HCT116 (cell line): ENCODE measurements at regions not wholly inside any gene's neighbourhood (a gene's known extent, or its start where the extent isn't known, plus 50 kb on each side); places are given as distances from the start of the nearest gene placed in this dataset.

Source experiments
- ATAC-seq: fragments of 200-7000 bp; cut with Tn5 transposase; 2 replicates; pipeline ENCODE4 v1.9.1; 2020; ENCODE audit warnings: mild to moderate bottlenecking, moderate library complexity
- BruUV-seq: library from RNA; stranded (reverse); fragments of 400-500 nt; replicated peaks from 2 replicates; lab custom pipeline; 2021; lab: Mats Ljungman, UMichigan
- CTCF ChIA-PET: fragments of 300-600 bp; sonication (Branson Sonifier 250); formaldehyde crosslinking; loops from one replicate; lab custom pipeline; 2021; ENCODE audit warnings: antibody characterized with exemption; lab: Charles Lee
- POLR2A ChIA-PET: fragments of 300-600, 350-600 bp; sonication (Branson Sonifier 250); formaldehyde crosslinking; loops from one replicate; lab custom pipeline; 2021; ENCODE audit warnings: antibody characterized with exemption; lab: Charles Lee
- RAD21 ChIA-PET, 2 experiments: fragments of 300-600 bp; sonication (Branson Sonifier 250); formaldehyde crosslinking; loops; one replicate each; lab custom pipeline; 2023; ENCODE audit warnings: low total read pairs in 2 of 2; ENCODE audit not compliant: uncharacterized antibody in 2 of 2, unreplicated experiment in 2 of 2, low non-redundant PET in 1 of 2; lab: Charles Lee
- DNase-seq: peaks from one replicate; pipeline ENCODE4 v3.0.0-alpha.2; 2010; ENCODE audit warnings: low read depth, low spot score
- H2AFZ ChIP-seq: fragments of 200-600 bp; shearing (Covaris generic), sonication (generic); 2 replicates; pipeline ENCODE4 v1.6.1; 2017; ENCODE audit warnings: low read depth, mixed run types, mixed read lengths, antibody characterized with exemption, low read length; ENCODE audit not compliant: poor library complexity, severe bottlenecking
- H3K27ac ChIP-seq: 2 replicates; pipeline ENCODE4 v1.5.1; 2012; ENCODE audit warnings: low read depth, low read length
- H3K27me3 ChIP-seq: fragments of 200-600 bp; sonication (generic); 2 replicates; pipeline ENCODE4 v1.6.1; 2016; ENCODE audit warnings: mixed run types, low read length, mixed read lengths; ENCODE audit not compliant: insufficient read depth
- H3K36me3 ChIP-seq, 2 experiments: fragments of 200-500 bp in 1 of 2; fragments of 200-600 bp in 1 of 2; sonication (Bioruptor generic) in 1 of 2; sonication (generic) in 1 of 2; 2 replicates each; pipeline versions ENCODE4 v1.5.1 to v1.6.1; 2014 to 2016; ENCODE audit warnings: low read length in 2 of 2, inconsistent platforms in 1 of 2, mixed read lengths in 1 of 2, mixed run types in 1 of 2; ENCODE audit not compliant: insufficient read depth in 2 of 2, control insufficient read depth in 1 of 2
- H3K4me1 ChIP-seq, 2 experiments: fragments of 200-600 bp in 1 of 2; sonication (generic) in 1 of 2; 2 replicates each; pipeline versions ENCODE4 v1.5.1 to v1.6.1; 2012 to 2017; ENCODE audit warnings: low read length in 2 of 2, inconsistent platforms in 1 of 2, mild to moderate bottlenecking in 1 of 2, mixed read lengths in 1 of 2, mixed run types in 1 of 2, moderate library complexity in 1 of 2; ENCODE audit not compliant: insufficient read depth in 2 of 2, control insufficient read depth in 1 of 2
- H3K4me2 ChIP-seq: fragments of 200-600 bp; sonication (generic); 2 replicates; pipeline ENCODE4 v1.6.1; 2017; ENCODE audit warnings: mixed run types, low read length, mixed read lengths
- H3K4me3 ChIP-seq, 2 experiments: fragments of 200-600 bp in 1 of 2; sonication (generic) in 1 of 2; replicated peaks in 1 of 2; 2 replicates each; pipeline ENCODE4 v1.5.1; 2011 to 2016; ENCODE audit warnings: low read length in 2 of 2, control low read depth in 1 of 2, low read depth in 1 of 2, mild to moderate bottlenecking in 1 of 2, mixed read lengths in 1 of 2, mixed run types in 1 of 2
- H3K79me2 ChIP-seq: fragments of 200-600 bp; sonication (generic); 2 replicates; pipeline ENCODE4 v1.6.1; 2017; ENCODE audit warnings: mild to moderate bottlenecking, mixed run types, low read length, moderate library complexity, mixed read lengths; ENCODE audit not compliant: insufficient read depth
- H3K9ac ChIP-seq: fragments of 200-600 bp; sonication (generic); 2 replicates; pipeline ENCODE4 v1.6.1; 2016; ENCODE audit warnings: low read length, mixed read lengths
- H3K9me2 ChIP-seq: fragments of 200-600 bp; sonication (generic), shearing (Covaris generic); 2 replicates; pipeline ENCODE4 v1.6.1; 2017; ENCODE audit warnings: mixed run types, mild to moderate bottlenecking, moderate library complexity; ENCODE audit not compliant: insufficient read depth
- H3K9me3 ChIP-seq, 2 experiments: fragments of 200-500 bp in 1 of 2; fragments of 200-600 bp in 1 of 2; sonication (Bioruptor generic) in 1 of 2; sonication (generic) in 1 of 2; 2 replicates each; pipeline ENCODE4 v1.6.1; 2014 to 2017; ENCODE audit warnings: low read length in 2 of 2, mixed read lengths in 2 of 2, inconsistent platforms in 1 of 2, low read depth in 1 of 2, mild to moderate bottlenecking in 1 of 2, mixed run types in 1 of 2, moderate library complexity in 1 of 2; ENCODE audit not compliant: control insufficient read depth in 1 of 2, insufficient read depth in 1 of 2
- H4K20me1 ChIP-seq: fragments of 200-600 bp; sonication (generic), shearing (Covaris generic); 2 replicates; pipeline ENCODE4 v1.6.1; 2017; ENCODE audit warnings: mixed run types, mild to moderate bottlenecking, moderate library complexity; ENCODE audit not compliant: insufficient read depth
- CEBPB ChIP-seq: IDR thresholded peaks from 2 replicates; pipeline ENCODE4 v1.6.1; 2012; ENCODE audit warnings: low read depth
- ELF1 ChIP-seq: IDR thresholded peaks from 2 replicates; pipeline ENCODE4 v1.6.1; 2012; ENCODE audit warnings: low read depth, borderline replicate concordance
- EZH2 ChIP-seq: fragments of 200-600 bp; sonication (generic); IDR thresholded peaks from 2 replicates; pipeline ENCODE4 v1.6.1; 2017; ENCODE audit warnings: antibody characterized with exemption, mixed run types
- EZH2phosphoT487 ChIP-seq: fragments of 200-600 bp; IDR thresholded peaks from 2 replicates; pipeline ENCODE4 v1.6.1; 2018; ENCODE audit warnings: antibody characterized with exemption, borderline replicate concordance
- FOSL1 ChIP-seq: IDR thresholded peaks from 2 replicates; pipeline ENCODE4 v1.6.1; 2012; ENCODE audit warnings: low read depth
- POLR2A ChIP-seq: IDR thresholded peaks from 2 replicates; pipeline ENCODE4 v1.7.0; 2011; ENCODE audit warnings: borderline replicate concordance; ENCODE audit not compliant: insufficient read depth, insufficient read length; ENCODE audit errors: extremely low read depth
- POLR2AphosphoS5 ChIP-seq: IDR thresholded peaks from 2 replicates; pipeline ENCODE4 v1.6.1; 2011; ENCODE audit warnings: mild to moderate bottlenecking, low read depth, low read length, moderate library complexity
- SP1 ChIP-seq: IDR thresholded peaks from 2 replicates; pipeline ENCODE4 v1.6.1; 2012; ENCODE audit warnings: low read depth
- SRF ChIP-seq: IDR thresholded peaks from 2 replicates; pipeline ENCODE4 v1.6.1; 2012; ENCODE audit warnings: low read depth
- YY1 ChIP-seq: IDR thresholded peaks from 2 replicates; pipeline ENCODE4 v1.6.1; 2011; ENCODE audit warnings: low read length, low read depth, moderate library complexity, mild to moderate bottlenecking; ENCODE audit not compliant: insufficient replicate concordance; ENCODE audit errors: extremely low read depth
- intact Hi-C: fragments of 100-400 bp; cut with micrococcal nuclease; formaldehyde crosslinking; loops from 2 replicates; pipeline ENCODE4 v1.10.0; 2022
- TF ChIP-seq, protein P1 (sequence below): IDR thresholded peaks from 2 replicates; pipeline ENCODE4 v1.6.1; 2012; ENCODE audit warnings: low read depth
- TF ChIP-seq, protein P2 (sequence below), 3 experiments: fragments of 200-600 bp in 1 of 3; sonication (generic) in 1 of 3; IDR thresholded peaks in 2 of 3; conservative IDR thresholded peaks in 1 of 3; 2 replicates each; pipeline ENCODE4 v1.5.1; 2012 to 2017; ENCODE audit warnings: low read depth in 2 of 3, low read length in 2 of 3, antibody characterized with exemption in 1 of 3, borderline replicate concordance in 1 of 3, control low read depth in 1 of 3, mild to moderate bottlenecking in 1 of 3, mixed read lengths in 1 of 3, mixed run types in 1 of 3, moderate library complexity in 1 of 3; ENCODE audit not compliant: insufficient read depth in 1 of 3
- TF ChIP-seq, protein P3 (sequence below): IDR thresholded peaks from 2 replicates; pipeline ENCODE4 v1.6.1; 2012
- TF ChIP-seq, protein P4 (sequence below): IDR thresholded peaks from 2 replicates; pipeline ENCODE4 v1.6.1; 2011; ENCODE audit warnings: mild to moderate bottlenecking, low read length, moderate library complexity; ENCODE audit not compliant: insufficient replicate concordance; ENCODE audit errors: extremely low read depth

- Histone ChIP-seq H3K27me3 (no peaks in the 10 kb centered on the region), H3K9ac (no peak overlapping the region), H2AFZ (no peak overlapping the region), H4K20me1 (no peaks in the 10 kb centered on the region; the same call in 1 of the 2 replicates), H3K79me2 (no peaks in the 10 kb centered on the region), H3K9me2 (no peaks in the 10 kb centered on the region), H3K9me3 (no peaks in the 10 kb centered on the region), H3K36me3 (no peaks in the 10 kb centered on the region), H3K4me2 (no peak overlapping the region), H3K4me3 (no peak overlapping the region), H3K27ac (no peak overlapping the region), H3K4me1 (no peaks in the 10 kb centered on the region)
- POLR2A ChIA-PET, result no interaction called here
- DNase-seq, result no peak
- RAD21 ChIA-PET, result no interaction called here
- TF ChIP-seq, protein P1, sequence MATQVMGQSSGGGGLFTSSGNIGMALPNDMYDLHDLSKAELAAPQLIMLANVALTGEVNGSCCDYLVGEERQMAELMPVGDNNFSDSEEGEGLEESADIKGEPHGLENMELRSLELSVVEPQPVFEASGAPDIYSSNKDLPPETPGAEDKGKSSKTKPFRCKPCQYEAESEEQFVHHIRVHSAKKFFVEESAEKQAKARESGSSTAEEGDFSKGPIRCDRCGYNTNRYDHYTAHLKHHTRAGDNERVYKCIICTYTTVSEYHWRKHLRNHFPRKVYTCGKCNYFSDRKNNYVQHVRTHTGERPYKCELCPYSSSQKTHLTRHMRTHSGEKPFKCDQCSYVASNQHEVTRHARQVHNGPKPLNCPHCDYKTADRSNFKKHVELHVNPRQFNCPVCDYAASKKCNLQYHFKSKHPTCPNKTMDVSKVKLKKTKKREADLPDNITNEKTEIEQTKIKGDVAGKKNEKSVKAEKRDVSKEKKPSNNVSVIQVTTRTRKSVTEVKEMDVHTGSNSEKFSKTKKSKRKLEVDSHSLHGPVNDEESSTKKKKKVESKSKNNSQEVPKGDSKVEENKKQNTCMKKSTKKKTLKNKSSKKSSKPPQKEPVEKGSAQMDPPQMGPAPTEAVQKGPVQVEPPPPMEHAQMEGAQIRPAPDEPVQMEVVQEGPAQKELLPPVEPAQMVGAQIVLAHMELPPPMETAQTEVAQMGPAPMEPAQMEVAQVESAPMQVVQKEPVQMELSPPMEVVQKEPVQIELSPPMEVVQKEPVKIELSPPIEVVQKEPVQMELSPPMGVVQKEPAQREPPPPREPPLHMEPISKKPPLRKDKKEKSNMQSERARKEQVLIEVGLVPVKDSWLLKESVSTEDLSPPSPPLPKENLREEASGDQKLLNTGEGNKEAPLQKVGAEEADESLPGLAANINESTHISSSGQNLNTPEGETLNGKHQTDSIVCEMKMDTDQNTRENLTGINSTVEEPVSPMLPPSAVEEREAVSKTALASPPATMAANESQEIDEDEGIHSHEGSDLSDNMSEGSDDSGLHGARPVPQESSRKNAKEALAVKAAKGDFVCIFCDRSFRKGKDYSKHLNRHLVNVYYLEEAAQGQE, result no peak
- TF ChIP-seq EZH2phosphoT487, result no peak
- intact Hi-C loops, result no loop called here
- CTCF ChIA-PET, result no interaction called here
- ATAC-seq, result no peak
- BruUV-seq, result no TSS peak
These were observed 819.9 kb upstream of the GBE1 start for GRCh38 chr3:82581350-82581749.

DNA sequence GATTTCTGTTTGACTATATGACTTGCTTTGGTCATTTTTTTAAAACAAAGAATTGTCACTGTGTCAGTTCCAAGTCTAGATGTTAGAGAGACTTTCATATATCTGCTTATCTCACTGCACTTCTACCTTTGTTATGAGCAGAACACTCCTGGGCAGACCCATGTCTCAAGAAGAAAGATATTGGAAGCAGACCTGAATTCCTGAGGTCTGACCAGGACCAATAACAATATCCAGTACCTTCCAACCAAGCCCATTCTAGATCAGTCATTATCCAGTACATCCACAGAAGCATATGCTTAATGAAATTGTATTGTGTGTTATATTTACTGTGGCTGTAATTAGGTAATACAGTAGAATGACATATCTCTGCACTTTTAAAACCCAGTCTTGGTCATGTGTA lies 811.3 kb upstream of the GBE1 start:
- no peak overlapping the region for H2AFZ ChIP-seq
- no peak overlapping the region for H3K27ac ChIP-seq
- no peaks in the 10 kb centered on the region for H3K9me2 ChIP-seq
- POLR2A ChIA-PET, result no interaction called here
- RAD21 ChIA-PET, result no interaction called here
- H3K9ac ChIP-seq, result no peak overlapping the region
- ATAC-seq (no peak), DNase-seq (no peak)
- H3K4me1 ChIP-seq, result no peaks in the 10 kb centered on the region
- H4K20me1 ChIP-seq, result no peaks in the 10 kb centered on the region
- H3K4me2 ChIP-seq, result no peak overlapping the region
- BruUV-seq, result no TSS peak
- no peaks in the 10 kb centered on the region for H3K36me3 ChIP-seq
- CTCF ChIA-PET, result no interaction called here
- intact Hi-C loops, result no loop called here
- no peak overlapping the region for H3K4me3 ChIP-seq
- H3K27me3 ChIP-seq, result no peaks in the 10 kb centered on the region
- H3K9me3 ChIP-seq, result no peaks in the 10 kb centered on the region
- no peaks in the 10 kb centered on the region for H3K79me2 ChIP-seq
- TF ChIP-seq, protein P2, sequence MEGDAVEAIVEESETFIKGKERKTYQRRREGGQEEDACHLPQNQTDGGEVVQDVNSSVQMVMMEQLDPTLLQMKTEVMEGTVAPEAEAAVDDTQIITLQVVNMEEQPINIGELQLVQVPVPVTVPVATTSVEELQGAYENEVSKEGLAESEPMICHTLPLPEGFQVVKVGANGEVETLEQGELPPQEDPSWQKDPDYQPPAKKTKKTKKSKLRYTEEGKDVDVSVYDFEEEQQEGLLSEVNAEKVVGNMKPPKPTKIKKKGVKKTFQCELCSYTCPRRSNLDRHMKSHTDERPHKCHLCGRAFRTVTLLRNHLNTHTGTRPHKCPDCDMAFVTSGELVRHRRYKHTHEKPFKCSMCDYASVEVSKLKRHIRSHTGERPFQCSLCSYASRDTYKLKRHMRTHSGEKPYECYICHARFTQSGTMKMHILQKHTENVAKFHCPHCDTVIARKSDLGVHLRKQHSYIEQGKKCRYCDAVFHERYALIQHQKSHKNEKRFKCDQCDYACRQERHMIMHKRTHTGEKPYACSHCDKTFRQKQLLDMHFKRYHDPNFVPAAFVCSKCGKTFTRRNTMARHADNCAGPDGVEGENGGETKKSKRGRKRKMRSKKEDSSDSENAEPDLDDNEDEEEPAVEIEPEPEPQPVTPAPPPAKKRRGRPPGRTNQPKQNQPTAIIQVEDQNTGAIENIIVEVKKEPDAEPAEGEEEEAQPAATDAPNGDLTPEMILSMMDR (IDR thresholded peaks at IDR 0.05 in 2 of 3, conservative IDR thresholded peaks at IDR 0.05 in 1 of 3; ENCODE audit: borderline replicate concordance in 1 of 3, insufficient read depth in 1 of 3, low read depth in 2 of 3, low read length in 2 of 3), result no peak
- TF ChIP-seq POLR2A, result no peak
- TF ChIP-seq FOSL1, result no peak
- no peak for TF ChIP-seq CEBPB
- no peak for TF ChIP-seq POLR2AphosphoS5
- TF ChIP-seq, protein P3, sequence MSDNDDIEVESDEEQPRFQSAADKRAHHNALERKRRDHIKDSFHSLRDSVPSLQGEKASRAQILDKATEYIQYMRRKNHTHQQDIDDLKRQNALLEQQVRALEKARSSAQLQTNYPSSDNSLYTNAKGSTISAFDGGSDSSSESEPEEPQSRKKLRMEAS, result no peak
- TF ChIP-seq YY1, result no peak
- no peak for TF ChIP-seq EZH2
- TF ChIP-seq, protein P4, sequence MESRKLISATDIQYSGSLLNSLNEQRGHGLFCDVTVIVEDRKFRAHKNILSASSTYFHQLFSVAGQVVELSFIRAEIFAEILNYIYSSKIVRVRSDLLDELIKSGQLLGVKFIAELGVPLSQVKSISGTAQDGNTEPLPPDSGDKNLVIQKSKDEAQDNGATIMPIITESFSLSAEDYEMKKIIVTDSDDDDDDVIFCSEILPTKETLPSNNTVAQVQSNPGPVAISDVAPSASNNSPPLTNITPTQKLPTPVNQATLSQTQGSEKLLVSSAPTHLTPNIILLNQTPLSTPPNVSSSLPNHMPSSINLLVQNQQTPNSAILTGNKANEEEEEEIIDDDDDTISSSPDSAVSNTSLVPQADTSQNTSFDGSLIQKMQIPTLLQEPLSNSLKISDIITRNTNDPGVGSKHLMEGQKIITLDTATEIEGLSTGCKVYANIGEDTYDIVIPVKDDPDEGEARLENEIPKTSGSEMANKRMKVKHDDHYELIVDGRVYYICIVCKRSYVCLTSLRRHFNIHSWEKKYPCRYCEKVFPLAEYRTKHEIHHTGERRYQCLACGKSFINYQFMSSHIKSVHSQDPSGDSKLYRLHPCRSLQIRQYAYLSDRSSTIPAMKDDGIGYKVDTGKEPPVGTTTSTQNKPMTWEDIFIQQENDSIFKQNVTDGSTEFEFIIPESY, result no peak
- no peak for TF ChIP-seq ELF1
- no peak for TF ChIP-seq SP1
- no peak for TF ChIP-seq SRF
